ENCODE measurements at regions not wholly inside any gene's neighbourhood (a gene's known extent, or its start where the extent isn't known, plus 50 kb on each side); places are given as distances from the start of the nearest gene placed in this dataset.

DNA sequence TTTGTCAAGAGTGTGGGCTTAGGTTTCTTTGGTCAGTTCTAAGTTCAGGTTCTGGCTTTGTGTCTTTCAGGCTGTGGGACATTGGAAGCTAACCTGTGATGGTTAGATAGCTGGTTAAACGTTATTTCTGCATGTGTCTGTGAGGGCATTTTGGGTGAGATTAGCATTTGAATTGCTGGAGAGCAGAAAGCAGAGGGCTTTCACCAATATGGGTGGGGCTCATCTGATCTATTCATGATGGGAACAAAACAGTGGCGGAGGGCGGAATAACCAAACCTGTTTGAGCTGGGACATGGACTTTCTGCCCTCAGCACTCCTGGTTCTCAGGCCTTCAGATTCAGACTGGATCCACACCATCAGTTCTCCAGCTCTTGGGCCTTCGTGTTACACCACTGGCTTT, 195.4 kb downstream of the KLF13 start:
- H3K27ac ChIP-seq (ENCODE audit: low read depth, low read length) = no peak overlapping the region
- H3K36me3 ChIP-seq (ENCODE audit: insufficient read depth, low read length) = no peaks in the 10 kb centered on the region
- no peak overlapping the region for H3K4me2 ChIP-seq (ENCODE audit: low read length)
- H4K20me1 ChIP-seq (ENCODE audit: insufficient read depth, low read length) = no peaks in the 10 kb centered on the region
- no peak overlapping the region for H2AFZ ChIP-seq (ENCODE audit: low read depth, low read length)
- Mint-ChIP-seq H3K27me3 (ENCODE audit: low read depth, unreplicated experiment) (peaks cover 11% of the 10 kb centered on the region), H3K27ac (ENCODE audit: unreplicated experiment) (no peak overlapping the region), H3K4me1 (ENCODE audit: low read depth, unreplicated experiment) (no peaks in the 10 kb centered on the region), H3K9me3 (ENCODE audit: unreplicated experiment) (peaks cover 2% of the 10 kb centered on the region), H3K36me3 (ENCODE audit: low read depth, unreplicated experiment) (peaks cover 3% of the 10 kb centered on the region), H3K4me3 (ENCODE audit: unreplicated experiment) (no peak overlapping the region)
- TF ChIP-seq, protein P1, sequence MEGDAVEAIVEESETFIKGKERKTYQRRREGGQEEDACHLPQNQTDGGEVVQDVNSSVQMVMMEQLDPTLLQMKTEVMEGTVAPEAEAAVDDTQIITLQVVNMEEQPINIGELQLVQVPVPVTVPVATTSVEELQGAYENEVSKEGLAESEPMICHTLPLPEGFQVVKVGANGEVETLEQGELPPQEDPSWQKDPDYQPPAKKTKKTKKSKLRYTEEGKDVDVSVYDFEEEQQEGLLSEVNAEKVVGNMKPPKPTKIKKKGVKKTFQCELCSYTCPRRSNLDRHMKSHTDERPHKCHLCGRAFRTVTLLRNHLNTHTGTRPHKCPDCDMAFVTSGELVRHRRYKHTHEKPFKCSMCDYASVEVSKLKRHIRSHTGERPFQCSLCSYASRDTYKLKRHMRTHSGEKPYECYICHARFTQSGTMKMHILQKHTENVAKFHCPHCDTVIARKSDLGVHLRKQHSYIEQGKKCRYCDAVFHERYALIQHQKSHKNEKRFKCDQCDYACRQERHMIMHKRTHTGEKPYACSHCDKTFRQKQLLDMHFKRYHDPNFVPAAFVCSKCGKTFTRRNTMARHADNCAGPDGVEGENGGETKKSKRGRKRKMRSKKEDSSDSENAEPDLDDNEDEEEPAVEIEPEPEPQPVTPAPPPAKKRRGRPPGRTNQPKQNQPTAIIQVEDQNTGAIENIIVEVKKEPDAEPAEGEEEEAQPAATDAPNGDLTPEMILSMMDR (IDR thresholded peaks at IDR 0.05; ENCODE audit: insufficient read depth, low read depth, low read length) = no peak
- TF ChIP-seq EZH2 (IDR thresholded peaks at IDR 0.05; ENCODE audit: insufficient read depth, low read length) = no peak
- no peak overlapping the region for H3K9ac ChIP-seq (ENCODE audit: low read length)
- no peaks in the 10 kb centered on the region for H3K79me2 ChIP-seq (ENCODE audit: insufficient read depth, low read length)
- no peak for FAIRE-seq
- no peaks in the 10 kb centered on the region for H3K9me3 ChIP-seq (ENCODE audit: insufficient read depth, low read depth, low read length)
- DNase-seq (ENCODE audit: low read depth) = no peak
- H3K4me3 ChIP-seq (ENCODE audit: insufficient read depth, low read depth, low read length) = no peak overlapping the region
- no peaks in the 10 kb centered on the region for H3K27me3 ChIP-seq (ENCODE audit: insufficient read depth, low read length)
- H3K4me1 ChIP-seq (ENCODE audit: insufficient read depth, low read length) = no peaks in the 10 kb centered on the region

DNA sequence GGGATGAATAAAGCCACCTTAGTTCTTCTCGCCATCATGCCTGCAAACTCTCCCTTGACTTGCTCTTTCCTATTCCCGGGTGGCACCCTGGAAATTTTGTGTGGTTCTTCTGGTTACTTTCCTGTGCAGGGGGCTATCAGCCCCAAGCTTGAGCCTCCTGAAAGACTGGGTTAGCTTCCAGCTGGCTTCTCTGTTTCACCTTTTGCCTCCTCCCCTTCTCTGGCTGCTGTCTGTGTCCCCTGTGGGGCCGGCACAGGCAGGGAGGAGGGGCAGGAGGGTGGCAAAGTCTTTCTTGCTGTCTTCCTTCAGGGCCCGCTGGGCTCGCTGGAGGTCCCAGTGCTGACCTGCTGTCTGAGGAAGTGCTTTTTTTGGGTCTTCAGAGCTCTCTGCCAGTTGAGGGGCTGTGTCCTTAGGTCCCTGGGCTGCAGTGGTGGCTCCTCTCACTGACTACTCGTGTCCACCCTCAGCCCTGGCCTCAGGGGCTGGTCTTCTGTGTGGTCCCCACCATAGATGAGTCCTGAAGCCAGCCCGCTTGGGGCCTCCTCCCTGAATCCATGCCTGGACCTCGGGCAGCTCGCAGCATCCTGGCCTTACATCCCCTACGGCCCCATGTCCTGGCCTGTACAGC, 196.5 kb downstream of the KLF13 start:
- peaks cover 12% of the 10 kb centered on the region for H3K27me3 Mint-ChIP-seq (ENCODE audit: low read depth, unreplicated experiment)
- H3K4me3 ChIP-seq (ENCODE audit: insufficient read depth, low read depth, low read length) = no peak overlapping the region
- no peaks in the 10 kb centered on the region for H3K79me2 ChIP-seq (ENCODE audit: insufficient read depth, low read length)
- no peak for DNase-seq (ENCODE audit: low read depth)
- H4K20me1 ChIP-seq (ENCODE audit: insufficient read depth, low read length) = no peaks in the 10 kb centered on the region
- peaks cover 3% of the 10 kb centered on the region for H3K36me3 Mint-ChIP-seq (ENCODE audit: low read depth, unreplicated experiment)
- FAIRE-seq = no peak
- no peaks in the 10 kb centered on the region for H3K4me1 ChIP-seq (ENCODE audit: insufficient read depth, low read length)
- TF ChIP-seq, protein P1 (IDR thresholded peaks at IDR 0.05; ENCODE audit: insufficient read depth, low read depth, low read length) = no peak
- TF ChIP-seq EZH2 (IDR thresholded peaks at IDR 0.05; ENCODE audit: insufficient read depth, low read length) = no peak
- H2AFZ ChIP-seq (ENCODE audit: low read depth, low read length) = no peak overlapping the region
- H3K27me3 ChIP-seq (ENCODE audit: insufficient read depth, low read length) = no peaks in the 10 kb centered on the region
- H3K9me3 ChIP-seq (ENCODE audit: insufficient read depth, low read depth, low read length) = no peaks in the 10 kb centered on the region
- H3K9me3 Mint-ChIP-seq (ENCODE audit: unreplicated experiment) = peaks cover 2% of the 10 kb centered on the region
- no peaks in the 10 kb centered on the region for H3K36me3 ChIP-seq (ENCODE audit: insufficient read depth, low read length)
- H3K27ac ChIP-seq (ENCODE audit: low read depth, low read length) = no peak overlapping the region
- no peak overlapping the region for H3K27ac Mint-ChIP-seq (ENCODE audit: unreplicated experiment)
- H3K9ac ChIP-seq (ENCODE audit: low read length) = no peak overlapping the region
- H3K4me1 Mint-ChIP-seq (ENCODE audit: low read depth, unreplicated experiment) = no peaks in the 10 kb centered on the region
- no peak overlapping the region for H3K4me3 Mint-ChIP-seq (ENCODE audit: unreplicated experiment)
- H3K4me2 ChIP-seq (ENCODE audit: low read length) = no peak overlapping the region

DNA sequence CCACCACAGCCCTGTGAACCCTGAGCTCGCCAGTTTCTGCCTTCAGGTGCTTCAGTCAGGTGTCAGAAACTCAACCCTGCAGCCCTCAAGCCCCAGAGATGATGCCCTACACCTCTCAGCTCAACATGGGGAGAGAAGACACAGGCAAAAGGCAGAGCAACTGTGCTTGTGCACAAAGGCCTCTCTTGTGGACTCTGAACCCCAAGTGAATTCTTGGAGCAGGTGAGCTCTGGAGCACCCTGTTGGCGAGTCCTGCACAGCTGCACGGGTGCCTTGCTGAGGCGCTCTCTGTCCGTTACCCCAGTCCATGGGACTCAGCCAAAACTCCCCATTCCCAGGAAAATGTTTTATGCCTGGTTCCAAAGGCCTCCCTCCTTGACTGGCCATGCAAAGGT, 197.0 kb downstream of the KLF13 start:
- no peak overlapping the region for H3K4me3 Mint-ChIP-seq (ENCODE audit: unreplicated experiment)
- DNase-seq (ENCODE audit: low read depth) (no peak), FAIRE-seq (no peak)
- H3K9me3 Mint-ChIP-seq (ENCODE audit: unreplicated experiment) = peaks cover 2% of the 10 kb centered on the region
- H3K4me1 Mint-ChIP-seq (ENCODE audit: low read depth, unreplicated experiment) = no peaks in the 10 kb centered on the region
- Histone ChIP-seq H3K4me2 (ENCODE audit: low read length) (no peak overlapping the region), H3K79me2 (ENCODE audit: insufficient read depth, low read length) (no peaks in the 10 kb centered on the region), H3K4me3 (ENCODE audit: insufficient read depth, low read depth, low read length) (no peak overlapping the region), H3K4me1 (ENCODE audit: insufficient read depth, low read length) (no peaks in the 10 kb centered on the region), H3K36me3 (ENCODE audit: insufficient read depth, low read length) (no peaks in the 10 kb centered on the region), H2AFZ (ENCODE audit: low read depth, low read length) (no peak overlapping the region), H4K20me1 (ENCODE audit: insufficient read depth, low read length) (no peaks in the 10 kb centered on the region), H3K9me3 (ENCODE audit: insufficient read depth, low read depth, low read length) (no peaks in the 10 kb centered on the region), H3K9ac (ENCODE audit: low read length) (no peak overlapping the region), H3K27me3 (ENCODE audit: insufficient read depth, low read length) (no peaks in the 10 kb centered on the region), H3K27ac (ENCODE audit: low read depth, low read length) (no peak overlapping the region)
- no peak overlapping the region for H3K27ac Mint-ChIP-seq (ENCODE audit: unreplicated experiment)
- TF ChIP-seq EZH2 (IDR thresholded peaks at IDR 0.05; ENCODE audit: insufficient read depth, low read length) = no peak
- TF ChIP-seq, protein P1 (IDR thresholded peaks at IDR 0.05; ENCODE audit: insufficient read depth, low read depth, low read length) = no peak
- peaks cover 13% of the 10 kb centered on the region for H3K27me3 Mint-ChIP-seq (ENCODE audit: low read depth, unreplicated experiment)
- peaks cover 3% of the 10 kb centered on the region for H3K36me3 Mint-ChIP-seq (ENCODE audit: low read depth, unreplicated experiment)
